ENCODE measurements at regions not wholly inside any gene's neighbourhood (a gene's known extent, or its start where the extent isn't known, plus 50 kb on each side); places are given as distances from the start of the nearest gene placed in this dataset.

GRCh38 chr6:170165471-170166117, 125.3 kb downstream of the DLL1 start:
- TF ChIP-seq CTCF (IDR thresholded peaks at IDR 0.05): no peak
- no peak for TF ChIP-seq POLR2A (IDR thresholded peaks at IDR 0.05)

Measured in body of pancreas (tissue), 4 donors.